WTC11 (cell line): ENCODE measurements at regions not wholly inside any gene's neighbourhood (a gene's known extent, or its start where the extent isn't known, plus 50 kb on each side); places are given as distances from the start of the nearest gene placed in this dataset.

Experiments used
- ATAC-seq: fragments of 200-7000 bp; cut with Tn5 transposase; 2 replicates; pipeline ENCODE4 v1.10.0; 2021; ENCODE audit warnings: mild to moderate bottlenecking, moderate library complexity
- CTCF ChIA-PET: fragments of 300-600 bp; sonication (Branson Sonifier 250); formaldehyde crosslinking; loops from one replicate; lab custom pipeline; 2021; ENCODE audit warnings: antibody characterized with exemption; lab: Charles Lee
- POLR2A ChIA-PET: fragments of 350-600 bp; sonication (Branson Sonifier 250); formaldehyde crosslinking; loops from one replicate; lab custom pipeline; 2021; ENCODE audit warnings: antibody characterized with exemption; lab: Charles Lee
- DNase-seq: peaks from one replicate; pipeline ENCODE4 v3.0.0; 2021; ENCODE audit warnings: low spot score
- H3K27ac Mint-ChIP-seq: 2 replicates; pipeline ENCODE4 v1.8.0; 2021; ENCODE audit warnings: mixed read lengths
- H3K27me3 Mint-ChIP-seq: 2 replicates; pipeline ENCODE4 v1.8.0; 2021; ENCODE audit warnings: low read depth, mild to moderate bottlenecking, moderate library complexity, mixed read lengths
- H3K36me3 Mint-ChIP-seq: 2 replicates; pipeline ENCODE4 v1.8.0; 2021; ENCODE audit warnings: mixed read lengths
- H3K4me1 Mint-ChIP-seq: 2 replicates; pipeline ENCODE4 v1.8.0; 2022; ENCODE audit warnings: mixed read lengths
- H3K4me3 Mint-ChIP-seq: 2 replicates; pipeline ENCODE4 v1.8.0; 2021; ENCODE audit warnings: mild to moderate bottlenecking, moderate library complexity, mixed read lengths
- H3K9me3 Mint-ChIP-seq: 2 replicates; pipeline ENCODE4 v1.8.0; 2021; ENCODE audit warnings: mixed read lengths
- ATF6 ChIP-seq: sonication (generic); formaldehyde crosslinking; IDR thresholded peaks from 2 replicates; pipeline ENCODE4 v1.8.1; 2023; ENCODE audit warnings: mild to moderate bottlenecking, missing genetic modification reagents
- EMX1 ChIP-seq: fragments of 250-450 bp; sonication (Bioruptor Pico); IDR thresholded peaks from 2 replicates; pipeline ENCODE4 v1.8.0; 2021; ENCODE audit warnings: mild to moderate bottlenecking
- GRHL2 ChIP-seq: fragments of 250-450 bp; sonication (Bioruptor Pico); IDR thresholded peaks from 2 replicates; pipeline ENCODE4 v1.8.0; 2022; ENCODE audit warnings: mild to moderate bottlenecking, moderate library complexity; ENCODE audit not compliant: insufficient replicate concordance, severe bottlenecking
- HMGA2 ChIP-seq: fragments of 250-450 bp; sonication (Bioruptor Pico); IDR thresholded peaks from 2 replicates; pipeline ENCODE4 v1.4.0; 2021; ENCODE audit warnings: mild to moderate bottlenecking, moderate library complexity
- HMGXB4 ChIP-seq: sonication (generic); formaldehyde crosslinking; IDR thresholded peaks from 2 replicates; pipeline ENCODE4 v1.8.1; 2023; ENCODE audit warnings: mild to moderate bottlenecking, moderate library complexity, missing genetic modification reagents
- JAZF1 ChIP-seq: fragments of 250-450 bp; sonication (Bioruptor Pico); IDR thresholded peaks from 2 replicates; pipeline ENCODE4 v1.9.0; 2021; ENCODE audit warnings: moderate library complexity, mild to moderate bottlenecking, inconsistent platforms
- MYBL2 ChIP-seq: sonication (generic); formaldehyde crosslinking; IDR thresholded peaks from 2 replicates; pipeline ENCODE4 v1.8.1; 2023; ENCODE audit warnings: mild to moderate bottlenecking, moderate library complexity, missing genetic modification reagents
- PRDM15 ChIP-seq: sonication (generic); formaldehyde crosslinking; IDR thresholded peaks from 2 replicates; pipeline ENCODE4 v1.8.0; 2022; ENCODE audit warnings: missing genetic modification reagents
- RORB ChIP-seq: fragments of 250-450 bp; sonication (Bioruptor Pico); IDR thresholded peaks from 2 replicates; pipeline ENCODE4 v1.9.0; 2021; ENCODE audit warnings: mild to moderate bottlenecking
- TCF7 ChIP-seq: sonication (generic); formaldehyde crosslinking; IDR thresholded peaks from 2 replicates; pipeline ENCODE4 v1.8.0; 2022; ENCODE audit warnings: mild to moderate bottlenecking, low read depth, missing genetic modification reagents, moderate library complexity
- TEAD1 ChIP-seq: sonication (generic); formaldehyde crosslinking; IDR thresholded peaks from 2 replicates; pipeline ENCODE4 v1.8.0; 2022; ENCODE audit warnings: mild to moderate bottlenecking, missing genetic modification reagents
- TP53 ChIP-seq: sonication (generic); formaldehyde crosslinking; IDR thresholded peaks from 2 replicates; pipeline ENCODE4 v1.8.1; 2023; ENCODE audit warnings: mild to moderate bottlenecking, missing genetic modification reagents
- USF1 ChIP-seq: sonication (generic); formaldehyde crosslinking; IDR thresholded peaks from 2 replicates; pipeline ENCODE4 v1.8.0; 2022; ENCODE audit warnings: mild to moderate bottlenecking, missing genetic modification reagents
- USF2 ChIP-seq: sonication (generic); formaldehyde crosslinking; IDR thresholded peaks from 2 replicates; pipeline ENCODE4 v1.8.1; 2023; ENCODE audit warnings: mild to moderate bottlenecking, missing genetic modification reagents, moderate library complexity
- ZNF138 ChIP-seq: sonication (generic); formaldehyde crosslinking; conservative IDR thresholded peaks from 2 replicates; pipeline ENCODE4 v1.8.1; 2022; ENCODE audit warnings: mild to moderate bottlenecking, moderate library complexity, missing genetic modification reagents
- ZNF425 ChIP-seq: fragments of 250-450 bp; sonication (Bioruptor Pico); conservative IDR thresholded peaks from 2 replicates; pipeline ENCODE4 v1.9.0; 2021; ENCODE audit warnings: mild to moderate bottlenecking

GRCh38 chr9:90307167-90307833 lies 335.3 kb downstream of the DIRAS2 start:
- Mint-ChIP-seq H3K9me3 (no peaks in the 10 kb centered on the region; the same call in 1 of the 2 replicates), H3K4me1 (no peaks in the 10 kb centered on the region), H3K27me3 (no peaks in the 10 kb centered on the region), H3K4me3 (no peak overlapping the region), H3K27ac (no peak overlapping the region), H3K36me3 (no peaks in the 10 kb centered on the region)
- TF ChIP-seq USF1 (CRISPR knock-in tag) (no peak), TP53 (CRISPR knock-in tag) (no peak), ZNF425 (CRISPR knock-in tag) (no peak), MYBL2 (CRISPR knock-in tag) (no peak)
- ATAC-seq (no peak), DNase-seq (no peak)
- ChIA-PET POLR2A (no interaction called here), CTCF (no interaction called here)

- H3K4me3 Mint-ChIP-seq = no peak overlapping the region
- no peak for ATAC-seq
- DNase-seq = no peak
- ChIA-PET POLR2A (no interaction called here), CTCF (no interaction called here)
- H3K36me3 Mint-ChIP-seq = no peaks in the 10 kb centered on the region
- H3K9me3 Mint-ChIP-seq = no peaks in the 10 kb centered on the region; the same call in 1 of the 2 replicates
- H3K27me3 Mint-ChIP-seq = no peaks in the 10 kb centered on the region
- no peak overlapping the region for H3K27ac Mint-ChIP-seq
- TF ChIP-seq TEAD1 (CRISPR knock-in tag) (no peak), TP53 (CRISPR knock-in tag) (no peak), PRDM15 (no peak), GRHL2 (no peak), JAZF1 (CRISPR knock-in tag) (no peak), USF2 (CRISPR knock-in tag) (no peak), RORB (no peak), HMGXB4 (CRISPR knock-in tag) (no peak), ATF6 (CRISPR knock-in tag) (no peak), EMX1 (CRISPR knock-in tag) (no peak), TCF7 (no peak), HMGA2 (CRISPR knock-in tag) (no peak), ZNF138 (CRISPR knock-in tag) (no peak)
- no peaks in the 10 kb centered on the region for H3K4me1 Mint-ChIP-seq
Measured at GRCh38 chr9:90307891-90308290, 334.7 kb downstream of the DIRAS2 start.
